GM21786 (cell line): ENCODE measurements at regions not wholly inside any gene's neighbourhood (a gene's known extent, or its start where the extent isn't known, plus 50 kb on each side); places are given as distances from the start of the nearest gene placed in this dataset.

Experiments used
- ATAC-seq: cut with Tn5 transposase; IDR thresholded peaks from one replicate; pipeline ENCODE4 v1.9.1; 2021; ENCODE audit not compliant: unreplicated experiment

DNA sequence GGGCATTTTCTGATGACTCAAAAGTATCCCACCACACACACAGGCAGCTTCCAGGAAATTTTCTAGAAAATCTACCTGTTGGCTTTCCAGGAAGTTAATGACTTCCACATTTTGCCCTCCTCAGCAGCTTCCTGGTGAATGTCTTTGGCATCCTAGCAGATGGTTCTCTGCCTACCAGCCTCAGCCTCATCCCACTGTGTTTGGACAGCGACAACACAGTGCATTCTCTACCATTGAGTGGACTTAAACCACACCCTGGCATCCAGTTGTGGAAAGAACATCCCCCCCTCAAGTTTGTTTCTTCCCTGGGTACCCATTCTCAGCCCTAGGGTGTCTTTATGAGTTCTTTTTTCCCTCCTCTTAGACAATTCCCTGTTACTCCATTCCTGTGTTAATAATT, 50.8 kb upstream of the GADL1 start:
- no peak for ATAC-seq

DNA sequence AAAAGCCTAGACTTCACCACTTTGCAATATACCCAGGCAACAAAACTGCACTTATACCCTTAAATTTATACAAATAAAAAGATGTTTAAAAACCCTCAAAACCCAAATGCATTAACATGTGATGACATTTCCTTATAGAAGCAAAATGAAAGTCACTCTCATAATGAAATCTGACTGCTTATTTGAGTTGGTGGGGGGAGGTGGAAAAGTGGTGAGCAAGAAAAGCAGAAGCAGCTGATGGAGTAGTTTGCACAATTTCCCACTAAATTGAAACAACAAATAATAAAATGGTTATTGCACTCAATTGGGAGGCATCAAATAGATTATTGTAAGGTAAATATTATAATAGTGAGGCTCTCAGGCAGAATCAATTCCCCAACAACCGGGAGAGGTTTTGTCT, 54.0 kb upstream of the GADL1 start:
- ATAC-seq, result no peak

DNA sequence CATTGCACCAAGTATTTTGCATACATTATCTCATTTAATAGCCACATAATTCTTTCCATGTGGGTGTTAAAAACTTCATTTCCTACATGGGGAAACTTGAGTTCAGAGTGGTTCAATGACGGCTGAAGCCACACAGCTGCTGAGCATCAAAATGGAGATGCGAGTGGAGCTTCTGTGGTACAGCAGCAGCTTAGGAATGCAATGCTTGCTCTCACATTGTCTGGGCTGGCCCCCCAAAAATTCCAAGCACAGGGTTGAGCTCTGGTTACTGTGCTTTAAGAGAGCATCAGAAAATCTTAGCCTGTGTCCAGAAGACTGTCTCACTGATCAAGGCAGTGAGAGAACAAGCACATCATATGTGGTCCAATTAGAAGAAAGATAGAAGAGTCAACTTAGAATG, 57.4 kb upstream of the GADL1 start:
- no peak for ATAC-seq

DNA sequence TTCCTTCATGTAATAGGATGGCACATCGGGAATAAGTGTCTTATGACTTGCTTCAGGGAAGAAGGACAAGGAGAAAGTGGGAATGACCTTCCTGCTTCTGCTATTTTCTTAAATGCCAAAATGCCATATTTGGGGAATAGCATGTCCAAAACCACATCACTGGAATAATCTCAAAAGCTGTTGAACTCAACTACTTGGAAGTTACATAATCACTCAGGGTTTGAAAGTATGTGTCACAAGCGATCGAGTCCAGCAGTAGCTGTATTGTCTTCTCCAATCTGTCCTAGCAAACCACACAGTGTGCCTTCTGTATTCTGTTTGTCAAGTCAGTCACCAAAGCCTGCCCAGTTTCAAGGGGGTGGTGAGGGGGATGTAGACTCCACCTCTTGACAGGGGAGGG, 58.3 kb upstream of the GADL1 start:
- no peak for ATAC-seq

DNA sequence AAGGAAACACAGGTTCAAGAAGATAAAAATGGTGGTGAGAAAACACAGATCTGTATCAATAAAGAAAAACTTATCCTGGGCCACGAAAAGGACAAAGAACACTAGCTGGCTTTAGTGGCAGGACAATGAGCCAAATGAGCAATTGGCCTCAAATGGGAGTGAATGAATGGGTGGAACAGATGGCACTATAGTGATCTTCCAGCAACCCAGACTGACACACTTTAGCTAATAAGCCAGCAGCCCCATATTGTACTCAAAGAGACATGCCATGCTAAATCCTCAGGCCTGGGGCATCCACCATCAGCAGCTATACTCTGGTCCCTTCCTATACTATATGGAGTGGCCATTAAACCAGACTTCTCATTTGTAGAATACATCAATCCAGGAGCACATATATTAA, 60.0 kb upstream of the GADL1 start:
- ATAC-seq, result no peak

DNA sequence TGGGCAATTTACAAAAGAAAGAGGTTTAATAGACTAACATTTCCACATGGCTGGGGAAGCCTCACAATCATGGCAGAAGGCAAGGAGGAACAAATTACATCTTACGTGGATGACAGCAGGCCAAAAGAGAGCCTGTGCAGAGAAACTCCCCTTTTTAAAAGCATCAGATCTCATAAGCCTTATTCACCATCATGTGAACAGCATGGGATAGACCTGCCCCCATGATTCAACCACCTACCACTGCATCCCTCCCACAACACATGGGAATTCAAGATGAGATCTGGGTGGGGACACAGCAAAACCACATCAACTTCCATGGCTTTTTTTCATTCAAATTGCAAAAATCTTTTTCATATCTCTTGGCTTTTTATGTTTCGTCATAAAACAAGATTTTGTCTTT, 67.6 kb upstream of the GADL1 start:
- ATAC-seq, result no peak

DNA sequence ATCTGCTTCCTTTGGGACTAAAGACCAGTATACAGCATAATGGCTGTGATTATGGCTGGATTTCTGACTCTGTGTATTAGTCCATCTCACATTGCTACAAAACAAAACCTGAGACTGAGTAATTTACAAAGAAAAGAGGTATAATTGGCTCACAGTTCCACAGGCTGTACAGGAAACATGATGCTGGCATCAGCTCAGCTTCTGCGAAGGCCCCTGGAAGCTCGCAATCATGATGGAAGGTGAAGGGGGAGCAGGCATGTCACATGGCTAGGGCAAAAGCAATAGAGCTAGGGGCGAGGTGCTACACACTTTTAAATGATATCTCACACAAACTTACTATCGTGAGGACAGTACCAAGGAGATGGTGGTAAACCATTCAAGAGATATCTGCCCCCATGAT, 68.0 kb upstream of the GADL1 start:
- no peak for ATAC-seq

DNA sequence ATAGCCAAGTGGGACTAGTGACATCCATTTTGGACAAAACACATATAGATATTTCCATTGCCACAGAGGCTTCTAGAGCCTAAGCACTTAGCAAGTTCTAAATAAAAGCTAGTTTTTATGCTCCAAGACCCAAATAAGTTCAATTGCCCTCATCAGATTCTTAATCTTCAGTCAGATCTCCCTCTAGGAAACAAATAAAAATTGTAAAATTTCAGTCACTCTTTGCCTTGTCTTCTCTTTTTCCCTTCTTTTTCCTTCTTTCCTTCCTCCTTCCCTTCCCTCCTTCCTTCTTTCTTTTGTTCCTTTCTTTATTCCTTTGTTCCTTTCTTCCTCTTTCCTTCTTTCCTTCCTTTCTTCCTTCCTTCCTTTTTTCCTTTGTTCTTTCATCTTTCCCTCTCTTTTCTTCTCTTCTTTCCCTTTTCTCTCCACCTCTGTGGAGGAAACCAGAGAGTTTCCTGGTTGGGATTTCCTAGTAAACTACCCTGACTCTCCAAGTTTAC, 68.8 kb upstream of the GADL1 start:
- ATAC-seq, result no peak

DNA sequence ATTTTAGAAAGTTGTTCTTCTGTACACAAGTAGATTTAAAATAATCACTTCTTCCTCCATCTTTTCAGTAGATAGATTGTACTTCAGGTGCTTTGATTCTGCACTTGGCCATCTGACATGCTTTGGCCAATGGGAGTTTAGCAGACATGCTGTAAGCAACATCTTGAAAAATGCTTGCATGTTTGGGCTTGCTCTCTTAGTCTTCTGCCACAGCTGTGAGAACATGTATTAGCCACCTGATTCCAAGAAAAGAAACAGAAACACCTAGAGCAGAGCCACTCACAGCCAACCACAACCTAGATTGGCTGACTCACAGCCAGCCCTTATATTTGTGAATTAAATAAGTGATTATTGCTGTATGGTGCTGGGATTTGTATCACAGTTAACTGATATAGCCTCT, 70.2 kb upstream of the GADL1 start:
- peak; percentile 99 for ATAC-seq

DNA sequence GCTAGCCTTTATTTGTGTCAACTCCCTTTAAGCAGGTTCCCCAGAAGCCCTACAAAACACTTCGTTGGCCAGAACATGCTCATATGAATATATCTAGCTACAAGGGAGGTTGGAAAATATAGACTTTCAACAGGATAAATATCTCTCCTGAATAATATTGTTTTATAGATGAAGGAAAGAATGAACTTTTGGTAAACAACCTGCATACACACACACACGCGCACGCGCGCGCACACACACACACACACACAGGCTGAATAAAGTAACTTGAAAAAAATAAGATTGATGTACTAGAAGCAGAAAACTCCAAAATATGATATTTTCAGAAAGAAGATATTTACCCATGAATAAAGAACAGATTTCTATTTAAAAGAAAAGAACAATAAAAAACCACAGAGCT, 72.4 kb upstream of the GADL1 start:
- ATAC-seq, result no peak

DNA sequence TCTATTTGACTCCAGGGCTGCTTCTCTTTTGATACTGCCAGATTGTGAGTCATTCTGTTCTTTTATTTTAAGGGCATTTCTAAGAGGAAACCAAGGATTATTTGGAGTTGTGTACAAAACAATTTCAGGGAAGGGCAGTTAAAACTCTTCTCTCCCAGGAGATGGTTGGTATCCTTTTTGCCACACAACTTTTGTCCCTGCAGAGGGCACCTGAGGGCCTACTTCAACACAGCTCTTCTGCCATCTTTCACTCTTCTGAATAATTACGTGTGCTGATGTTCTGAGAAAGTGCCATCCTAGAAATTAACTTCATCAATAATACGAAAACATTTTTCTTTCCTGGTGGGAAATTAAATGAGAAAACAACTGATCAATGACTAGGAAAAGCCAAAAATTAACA, 75.7 kb upstream of the GADL1 start:
- no peak for ATAC-seq

DNA sequence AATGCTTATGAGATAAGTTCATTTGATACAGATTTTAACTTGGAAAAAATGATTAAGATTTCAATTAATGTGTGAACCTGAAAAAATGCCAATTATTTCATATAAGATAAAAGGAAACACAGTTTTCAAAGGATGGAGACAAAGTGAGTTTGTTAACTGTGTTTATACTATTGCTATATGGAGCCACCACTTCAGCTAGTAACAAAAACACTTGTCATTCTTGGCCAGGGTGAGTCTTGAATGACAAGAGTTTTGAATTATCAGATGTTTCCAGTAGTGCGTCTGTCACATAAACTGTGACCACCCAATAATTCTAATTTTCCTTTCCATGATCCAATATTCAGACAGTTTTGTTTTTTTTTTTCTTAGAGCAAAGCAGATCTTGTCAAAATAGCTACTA, 78.0 kb upstream of the GADL1 start:
- no peak for ATAC-seq

DNA sequence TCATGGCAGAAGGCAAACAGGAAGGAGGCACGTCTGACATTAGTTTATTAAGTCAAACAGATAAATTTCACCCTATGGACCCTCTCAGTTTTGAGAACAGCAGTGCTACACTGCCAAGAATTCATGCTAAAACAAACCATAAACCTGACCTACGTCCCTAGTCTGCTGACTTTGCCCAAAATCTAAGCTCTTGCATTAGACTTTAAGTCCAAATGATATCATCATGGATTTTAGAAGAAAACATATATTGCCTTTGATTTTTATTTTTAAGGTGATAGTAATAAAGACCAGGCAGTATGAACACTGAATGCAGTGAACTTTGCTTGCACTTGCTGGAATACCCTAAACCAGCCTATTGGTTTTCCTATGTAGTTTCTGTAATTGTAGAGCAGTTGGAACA, 79.6 kb upstream of the GADL1 start:
- ATAC-seq, result no peak

DNA sequence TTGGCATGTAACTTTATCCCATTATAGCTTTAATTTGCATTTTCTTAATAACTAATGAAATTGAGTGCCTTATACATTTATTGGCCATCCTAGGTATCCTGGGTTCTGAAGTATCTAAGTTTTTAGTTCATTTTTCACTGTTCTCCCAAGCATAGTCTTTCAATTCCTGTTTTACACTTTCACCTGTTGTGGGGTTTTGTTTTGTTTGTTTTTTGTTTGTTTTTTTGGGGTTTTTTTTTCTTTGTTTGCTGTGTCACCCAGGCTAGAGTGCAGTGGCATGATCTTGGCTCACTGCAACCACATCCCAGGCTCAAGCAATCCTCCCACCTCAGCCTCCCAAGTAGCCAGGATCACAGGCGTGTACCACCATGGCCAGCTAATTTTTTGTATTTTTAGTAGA, 83.1 kb upstream of the GADL1 start:
- peak; percentile 48 for ATAC-seq

DNA sequence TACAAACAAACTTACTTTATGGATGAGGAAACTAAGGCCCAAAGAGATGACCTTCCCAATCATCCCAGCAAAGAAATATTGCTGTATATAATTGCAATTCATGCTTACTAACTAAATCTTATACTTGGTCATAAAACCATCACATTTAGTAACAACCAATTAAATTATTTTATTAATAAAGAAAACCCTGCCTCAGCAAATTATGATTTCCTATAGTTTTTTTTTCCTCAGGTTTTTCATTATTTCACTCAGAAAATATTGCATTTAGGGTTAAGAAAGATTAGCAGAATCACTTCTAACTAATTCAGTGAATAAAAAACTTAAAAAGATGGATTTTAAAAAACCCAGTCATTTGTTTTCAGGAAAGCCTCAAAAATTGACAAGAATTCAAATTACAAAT, 86.5 kb upstream of the GADL1 start:
- no peak for ATAC-seq

DNA sequence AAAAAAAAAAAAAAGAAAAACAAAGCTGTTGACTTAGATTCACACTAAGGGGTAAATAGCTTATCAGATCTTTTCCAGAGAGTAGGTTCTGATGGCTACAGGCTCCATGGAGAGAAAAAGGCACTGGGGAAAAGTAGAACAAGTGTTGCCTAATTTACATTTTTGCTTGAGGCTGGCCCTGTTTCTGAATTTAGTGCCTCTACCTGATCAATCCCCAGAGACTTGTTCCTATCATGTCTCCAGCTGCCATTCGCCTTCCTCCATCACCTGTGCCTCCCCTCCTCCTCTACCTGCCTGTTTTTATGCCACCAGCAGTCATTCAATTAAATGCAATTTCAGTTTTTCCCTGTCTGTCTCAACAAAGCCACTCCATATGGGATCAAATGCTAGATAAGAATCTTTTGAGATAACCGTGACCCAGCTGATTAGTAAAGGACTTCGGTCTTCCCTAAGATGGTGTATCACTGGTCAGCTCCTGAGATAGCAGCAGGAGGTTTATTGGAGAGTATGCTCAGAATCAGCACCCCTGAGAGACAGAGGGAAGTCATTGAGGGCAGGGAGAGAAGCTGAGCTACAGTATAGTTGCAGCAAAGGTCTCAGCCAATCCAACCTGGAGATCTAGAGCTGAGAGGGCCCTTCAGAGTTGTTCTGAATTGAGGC, 88.1 kb upstream of the GADL1 start:
- no peak for ATAC-seq

DNA sequence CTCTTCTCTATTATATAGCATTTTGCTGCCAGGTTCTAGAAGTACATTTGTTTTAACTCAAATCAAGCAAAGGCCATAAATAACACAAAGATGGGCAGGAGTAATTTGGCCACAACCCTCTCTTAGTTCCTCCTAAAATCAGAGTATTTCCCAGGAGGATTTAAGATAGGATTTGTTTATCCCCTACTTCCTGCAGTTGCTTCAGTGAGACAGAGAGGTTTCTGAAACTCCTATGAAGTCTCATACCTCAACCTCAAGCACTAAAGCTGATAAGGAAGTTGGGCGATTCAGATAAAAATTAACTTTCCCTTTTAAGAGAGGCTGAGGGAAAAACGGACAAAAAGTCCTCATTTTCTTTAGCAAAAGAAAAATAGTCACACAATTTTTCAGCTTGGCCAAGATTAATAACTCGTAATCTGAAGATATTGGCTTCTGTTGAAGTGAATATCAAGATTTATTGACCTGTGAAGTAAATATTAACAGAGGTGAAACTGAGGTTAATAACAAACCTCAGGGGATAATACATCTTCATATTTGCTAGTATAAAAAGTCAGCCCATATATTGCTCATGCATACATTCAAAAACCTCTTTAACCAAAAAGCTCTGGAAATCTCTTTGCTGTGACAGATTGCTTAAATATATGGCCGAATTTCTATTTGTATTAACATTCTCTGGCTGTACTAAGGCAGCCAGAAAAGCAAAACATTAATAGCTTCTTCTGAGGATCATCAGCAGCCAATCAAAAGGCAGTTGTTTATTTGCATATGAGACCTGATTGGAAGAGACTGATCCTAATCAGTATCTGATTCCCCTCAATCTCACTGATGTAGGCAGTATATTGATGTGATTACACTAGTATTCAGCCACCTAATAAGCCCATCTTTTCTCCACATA, 90.6 kb upstream of the GADL1 start:
- peak; percentile 76 for ATAC-seq

DNA sequence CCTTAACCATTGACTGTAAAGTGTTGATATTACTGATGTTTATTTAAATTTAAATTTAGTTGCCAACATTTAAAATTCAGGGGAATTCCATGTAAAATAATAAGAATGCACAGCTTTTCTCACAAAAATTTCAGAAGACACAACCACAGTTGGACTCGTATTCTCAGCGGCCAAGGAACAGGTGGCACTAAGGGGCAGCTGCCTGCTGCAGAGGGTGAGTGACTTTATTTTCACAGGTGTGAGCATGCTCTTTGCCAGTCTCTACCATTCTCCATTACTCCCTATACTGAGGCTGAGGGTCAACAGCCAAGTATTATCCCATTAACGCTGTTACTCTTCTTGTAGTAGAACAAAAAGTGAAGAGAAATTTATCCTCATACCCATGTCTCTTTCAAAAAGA, 92.1 kb upstream of the GADL1 start:
- ATAC-seq, result no peak

DNA sequence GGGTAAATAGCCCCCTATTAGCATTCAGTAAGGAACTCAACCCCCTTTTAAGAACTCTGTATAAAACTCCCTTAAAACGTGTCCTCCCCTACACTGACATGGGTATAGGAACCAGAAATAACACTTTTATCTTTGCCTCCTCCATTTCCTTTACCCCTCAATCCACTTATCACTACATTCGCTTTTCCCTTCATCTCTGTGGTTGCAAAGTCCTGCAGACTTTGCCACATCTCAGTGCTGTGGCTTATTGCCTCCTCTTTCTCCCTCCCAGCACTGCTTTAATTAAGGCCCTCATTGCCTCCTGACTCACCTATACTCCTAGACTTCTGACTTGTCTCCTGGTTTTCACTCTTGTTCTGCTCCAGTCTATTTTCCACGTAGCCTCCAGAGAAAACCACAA, 94.3 kb upstream of the GADL1 start:
- ATAC-seq, result no peak

DNA sequence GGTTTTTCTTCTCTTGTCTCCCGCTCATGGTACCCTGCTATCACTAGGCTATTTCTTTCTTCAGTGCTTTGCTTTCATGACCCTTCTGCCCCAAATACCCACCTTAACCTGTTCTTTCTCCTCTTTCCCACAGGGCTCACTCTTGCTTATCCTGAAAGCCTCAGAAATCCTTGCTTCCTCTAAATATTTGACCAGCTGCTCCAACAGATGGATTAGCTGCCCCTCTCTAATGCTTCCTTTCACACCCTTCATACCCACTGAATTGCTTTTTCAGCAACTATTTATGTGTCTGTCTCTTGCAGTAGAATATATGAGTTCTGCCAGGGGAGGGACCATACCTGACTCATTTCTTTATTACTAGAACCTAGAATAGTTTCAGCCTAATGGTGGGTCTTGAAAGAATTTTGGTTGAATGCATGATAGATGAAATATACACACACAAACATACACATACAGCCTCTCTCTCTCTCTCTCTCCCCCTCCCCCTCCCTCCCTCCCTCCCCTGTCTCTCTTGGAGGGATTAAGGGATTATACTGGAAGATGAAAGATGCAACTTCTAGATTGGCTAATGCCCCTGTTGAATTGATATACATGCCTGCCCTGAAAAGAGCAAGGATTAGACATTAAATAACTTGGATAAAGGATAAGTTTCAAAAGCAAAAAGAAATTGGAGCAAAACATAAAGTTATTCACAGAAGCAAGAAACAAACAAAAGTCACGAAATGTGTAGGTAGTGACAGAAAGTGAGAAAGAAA, 95.0 kb upstream of the GADL1 start:
- ATAC-seq, result no peak

DNA sequence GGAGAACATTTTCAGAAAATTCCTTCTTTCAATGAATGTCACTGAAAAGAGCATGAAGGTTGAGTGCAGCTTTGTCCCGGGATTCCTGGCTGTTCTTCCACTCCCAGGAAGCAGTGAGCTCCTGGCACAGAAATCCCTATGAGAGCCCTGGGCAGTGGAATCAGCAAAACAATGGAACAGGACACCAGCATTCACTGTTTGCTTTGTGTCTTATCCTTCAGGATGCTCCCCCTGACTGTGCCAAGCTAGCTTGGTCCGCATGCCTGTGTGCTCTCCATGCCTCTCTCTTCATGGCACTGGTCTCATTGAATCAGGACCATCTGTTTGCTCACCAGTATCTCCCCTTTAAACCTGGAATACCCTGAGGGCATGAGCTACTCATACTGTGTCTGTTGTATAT, 102.0 kb upstream of the GADL1 start:
- ATAC-seq, result no peak

DNA sequence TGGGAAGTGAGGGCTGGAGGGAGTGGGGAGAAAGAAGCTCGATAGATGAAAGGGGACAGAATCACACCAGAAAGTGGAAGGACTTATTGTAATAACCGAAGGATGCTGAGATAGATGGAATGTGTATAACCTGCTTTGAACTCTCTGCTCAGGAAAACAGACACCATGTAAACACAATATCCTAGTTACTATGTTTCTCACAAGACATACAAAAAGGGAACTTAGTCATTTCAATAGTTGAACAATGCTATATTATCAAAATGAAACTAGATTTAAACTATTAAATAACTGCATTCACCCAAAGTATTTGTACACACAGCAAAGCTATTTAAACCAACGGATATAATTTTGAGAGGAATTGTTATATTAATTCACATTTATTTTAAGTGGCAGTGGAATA, 108.3 kb upstream of the GADL1 start:
- ATAC-seq, result peak; percentile 51
